B cell (primary cell): ENCODE measurements at regions not wholly inside any gene's neighbourhood (a gene's known extent, or its start where the extent isn't known, plus 50 kb on each side); places are given as distances from the start of the nearest gene placed in this dataset.

ENCODE experiments used
- CTCF ChIP-seq: fragments of 200-600 bp; IDR thresholded peaks from one replicate; pipeline ENCODE4 v1.8.0; 2022; ENCODE audit warnings: antibody characterized with exemption, mild to moderate bottlenecking
- EZH2 ChIP-seq: IDR thresholded peaks from 2 replicates; pipeline ENCODE4 v1.6.1; 2012; ENCODE audit warnings: borderline replicate concordance, low read depth, mild to moderate bottlenecking, moderate library complexity, low read length; ENCODE audit not compliant: insufficient read depth, poor library complexity, severe bottlenecking

GRCh38 chr5:154686490-154686889 lies 68.7 kb upstream of the LARP1 start:
- TF ChIP-seq CTCF (no peak), EZH2 (no peak)
